Epithelial cell of esophagus (primary cell): ENCODE measurements at regions not wholly inside any gene's neighbourhood (a gene's known extent, or its start where the extent isn't known, plus 50 kb on each side); places are given as distances from the start of the nearest gene placed in this dataset.

Experiments
- DNase-seq: peaks from one replicate; pipeline ENCODE4 v3.0.0; 2010; ENCODE audit warnings: low read depth
- H3K4me3 ChIP-seq: 2 replicates; pipeline ENCODE4 v1.5.1; 2011; ENCODE audit warnings: mild to moderate bottlenecking, low read length, control low read depth
- CTCF ChIP-seq: IDR thresholded peaks from 2 replicates; pipeline ENCODE4 v1.5.1; 2011; ENCODE audit warnings: low read depth, mild to moderate bottlenecking, low read length, control low read depth, inconsistent platforms; ENCODE audit not compliant: insufficient read depth; ENCODE audit errors: missing control alignments

- no peak for DNase-seq
- TF ChIP-seq CTCF, result no peak
- H3K4me3 ChIP-seq, result no peak overlapping the region
Measured at GRCh38 chr1:106515375-106515774, 541.1 kb upstream of the PRMT6 start.

- no peak for DNase-seq
- H3K4me3 ChIP-seq, result no peak overlapping the region
- no peak for TF ChIP-seq CTCF
Measured at GRCh38 chr1:106517224-106517623, 539.2 kb upstream of the PRMT6 start.

- no peak overlapping the region for H3K4me3 ChIP-seq
- DNase-seq, result no peak
- no peak for TF ChIP-seq CTCF
Measured at GRCh38 chr1:106523497-106523896, 533.0 kb upstream of the PRMT6 start.

- DNase-seq, result no peak
- TF ChIP-seq CTCF, result no peak
- H3K4me3 ChIP-seq, result no peak overlapping the region
Measured at GRCh38 chr1:106524631-106525030, 531.8 kb upstream of the PRMT6 start.

GRCh38 chr1:106526650-106527049, 529.8 kb upstream of the PRMT6 start:
- no peak for TF ChIP-seq CTCF
- no peak overlapping the region for H3K4me3 ChIP-seq
- peak; percentile 83 for DNase-seq

GRCh38 chr1:106534612-106535011, 521.9 kb upstream of the PRMT6 start:
- peak; percentile 11 for DNase-seq
- TF ChIP-seq CTCF, result peak; percentile 16
- H3K4me3 ChIP-seq, result no peak overlapping the region

- H3K4me3 ChIP-seq, result no peak overlapping the region
- no peak for DNase-seq
- no peak for TF ChIP-seq CTCF
Measured at GRCh38 chr1:106536741-106537140, 519.7 kb upstream of the PRMT6 start.
